K562 (cell line): ENCODE measurements at regions not wholly inside any gene's neighbourhood (a gene's known extent, or its start where the extent isn't known, plus 50 kb on each side); places are given as distances from the start of the nearest gene placed in this dataset.

Experiments
- ATAC-seq: fragments of 200-7000 bp; cut with Tn5 transposase; 3 replicates; pipeline ENCODE4 v1.9.1; 2020; ENCODE audit warnings: moderate library complexity
- BruUV-seq: library from RNA; stranded (reverse); fragments of 400-500 nt; replicated peaks from 2 replicates; lab custom pipeline; 2021; lab: Mats Ljungman, UMichigan
- CTCF ChIA-PET: fragments of 300-600 bp; formaldehyde crosslinking; extraction: SDS; loops from one replicate; lab custom pipeline; 2021; ENCODE audit warnings: low intra/inter-chr PET ratio; lab: Yijun Ruan, JAX
- POLR2A ChIA-PET: fragments of 300-600, 350-650 bp; sonication (Branson Sonifier 250); formaldehyde crosslinking; extraction: SDS; loops from one replicate; lab custom pipeline; 2021; ENCODE audit warnings: antibody characterized with exemption, inconsistent platforms; lab: Yijun Ruan, JAX
- DNase-seq, 4 experiments: peaks; one replicate each; pipeline versions ENCODE4 v3.0.0 to v3.0.0-alpha.2; 2011 to 2018; ENCODE audit warnings: low spot score in 3 of 4, mixed read lengths in 3 of 4; ENCODE audit errors: extremely low read depth in 1 of 4
- FAIRE-seq: peaks from 2 replicates; lab custom pipeline; 2011; peaks lifted over from hg19 to GRCh38; lab: Jason Lieb, UNC
- H2AFZ ChIP-seq: 2 replicates; pipeline ENCODE4 v1.6.0; 2011; ENCODE audit warnings: low read depth, low read length, control low read depth, inconsistent platforms
- H3K27ac ChIP-seq: fragments of 200-600 bp; 3 replicates; pipeline ENCODE4 v1.8.0; 2011; ENCODE audit warnings: low read depth, mild to moderate bottlenecking, control low read depth, inconsistent platforms, low read length, moderate library complexity, mixed read lengths; ENCODE audit errors: extremely low read depth
- H3K27me3 ChIP-seq, 2 experiments: fragments of 300-600 bp in 1 of 2; 2 replicates in 1 of 2; 3 replicates in 1 of 2; pipeline versions ENCODE4 v1.6.0 to v1.8.0; 2011; ENCODE audit warnings: inconsistent platforms in 2 of 2, low read length in 2 of 2, mild to moderate bottlenecking in 1 of 2, mixed read lengths in 1 of 2, moderate library complexity in 1 of 2; ENCODE audit not compliant: control insufficient read depth in 2 of 2, insufficient read depth in 2 of 2
- H3K36me3 ChIP-seq: fragments of 300-600 bp; 3 replicates; pipeline ENCODE4 v1.8.0; 2011; ENCODE audit warnings: mild to moderate bottlenecking, low read length, inconsistent platforms; ENCODE audit not compliant: control insufficient read depth, insufficient read depth
- H3K4me1 ChIP-seq, 2 experiments: fragments of 200-600 bp in 1 of 2; replicated peaks in 1 of 2; 2 replicates in 1 of 2; 3 replicates in 1 of 2; pipeline versions ENCODE4 v1.5.1 to v1.8.0; 2011; ENCODE audit warnings: inconsistent platforms in 2 of 2, low read length in 2 of 2, mild to moderate bottlenecking in 1 of 2, mixed read lengths in 1 of 2, moderate library complexity in 1 of 2; ENCODE audit not compliant: control insufficient read depth in 2 of 2, insufficient read depth in 2 of 2
- H3K4me2 ChIP-seq: 2 replicates; pipeline ENCODE4 v1.6.1; 2011; ENCODE audit warnings: low read length, control low read depth, inconsistent platforms, mixed read lengths; ENCODE audit not compliant: insufficient read depth
- H3K4me3 ChIP-seq: fragments of 200-600 bp; sonication (generic), shearing (Covaris generic); 2 replicates; pipeline ENCODE4 v1.5.1; 2016; ENCODE audit warnings: control low read depth, inconsistent platforms
- H3K79me2 ChIP-seq: fragments of 200-600 bp; 3 replicates; pipeline ENCODE4 v1.8.0; 2011; ENCODE audit warnings: low read length, inconsistent platforms; ENCODE audit not compliant: control insufficient read depth, insufficient read depth
- H3K9ac ChIP-seq, 2 experiments: 2 replicates each; pipeline versions ENCODE4 v1.6.0 to v1.6.1; 2011; ENCODE audit warnings: low read depth in 2 of 2, low read length in 2 of 2, control low read depth in 1 of 2, inconsistent platforms in 1 of 2, mild to moderate bottlenecking in 1 of 2, mixed read lengths in 1 of 2; ENCODE audit not compliant: insufficient read depth in 1 of 2
- H3K9me1 ChIP-seq: one replicate; pipeline ENCODE4 v1.6.0; 2011; ENCODE audit warnings: inconsistent platforms, mild to moderate bottlenecking, low read length, moderate library complexity; ENCODE audit not compliant: control insufficient read depth, insufficient read depth
- H3K9me3 ChIP-seq: replicated peaks from 2 replicates; pipeline ENCODE4 v1.5.1; 2011; ENCODE audit warnings: low read depth, low read length, inconsistent platforms; ENCODE audit not compliant: control insufficient read depth, insufficient read depth
- H4K20me1 ChIP-seq: replicated peaks from 2 replicates; pipeline ENCODE4 v1.6.1; 2011; ENCODE audit warnings: low read length, inconsistent platforms, mixed read lengths; ENCODE audit not compliant: control insufficient read depth, insufficient read depth
- ARID4B ChIP-seq: sonication (generic); formaldehyde crosslinking; IDR thresholded peaks from 2 replicates; pipeline ENCODE4 v1.8.0; 2022; ENCODE audit warnings: mild to moderate bottlenecking, missing genetic modification reagents
- HSF4 ChIP-seq: fragments of 250-450 bp; sonication (Bioruptor Pico); IDR thresholded peaks from 2 replicates; pipeline ENCODE4 v2.1.2; 2022; ENCODE audit warnings: mild to moderate bottlenecking, moderate library complexity, borderline replicate concordance
- NR2F6 ChIP-seq: fragments of 450-650 bp; formaldehyde crosslinking; IDR thresholded peaks from 2 replicates; pipeline ENCODE4 v1.4.0; 2020; ENCODE audit warnings: mild to moderate bottlenecking
- PHF8 ChIP-seq: fragments of 200-600 bp; sonication (generic); IDR thresholded peaks from 2 replicates; pipeline ENCODE4 v1.6.1; 2012; ENCODE audit warnings: mixed run types, mild to moderate bottlenecking, inconsistent platforms, low read length, moderate library complexity, borderline replicate concordance
- SIN3B ChIP-seq: fragments of 450-650 bp; IDR thresholded peaks from 2 replicates; pipeline ENCODE4 v1.6.1; 2017; ENCODE audit warnings: low read depth, mild to moderate bottlenecking, moderate library complexity
- TRIM24 ChIP-seq, 2 experiments: fragments of 450-650 bp; IDR thresholded peaks; 2 replicates each; pipeline ENCODE4 v1.6.1; 2016
- ZBTB1 ChIP-seq: sonication (generic); formaldehyde crosslinking; IDR thresholded peaks from 2 replicates; pipeline ENCODE4 v1.8.1; 2023; ENCODE audit warnings: missing genetic modification reagents, low read depth, mild to moderate bottlenecking, borderline replicate concordance
- ZFP30 ChIP-seq: fragments of 250-450 bp; sonication (Bioruptor Pico); IDR thresholded peaks from 2 replicates; pipeline ENCODE4 v1.8.0; 2022; ENCODE audit warnings: moderate library complexity, mild to moderate bottlenecking, inconsistent platforms, borderline replicate concordance
- ZNF280A ChIP-seq: fragments of 450-650 bp; IDR thresholded peaks from 2 replicates; pipeline ENCODE4 v1.6.1; 2018; ENCODE audit warnings: mild to moderate bottlenecking, low read depth; ENCODE audit not compliant: partially characterized antibody
- WGBS: fragments of 100-300 bp; shearing (Covaris generic); methylation state at CpG from one replicate; pipeline ENCODE4 v1.1.6; 2016; ENCODE audit warnings: low coverage, mixed read lengths; ENCODE audit not compliant: insufficient coverage; ENCODE audit errors: missing lambda C conversion rate; 5-methylcytosine and 5-hydroxymethylcytosine counted together
- in situ Hi-C: fragments of 300-500 bp; cut with MboI; formaldehyde crosslinking; loops from 4 replicates; pipeline ENCODE4 v1.15.0; 2018; ENCODE audit warnings: inconsistent platforms, mixed read lengths
- intact Hi-C: fragments of 100-400 bp; cut with micrococcal nuclease; formaldehyde crosslinking; loops from 2 replicates; pipeline ENCODE4 v1.14.2; 2022

- no peak for TF ChIP-seq ZBTB1 (CRISPR knock-in tag)
- TF ChIP-seq, all 486 proteins: peak for 0
These were observed 56.4 kb downstream of the FOXF2 start (continued) for GRCh38 chr6:1445650-1446330.

DNA sequence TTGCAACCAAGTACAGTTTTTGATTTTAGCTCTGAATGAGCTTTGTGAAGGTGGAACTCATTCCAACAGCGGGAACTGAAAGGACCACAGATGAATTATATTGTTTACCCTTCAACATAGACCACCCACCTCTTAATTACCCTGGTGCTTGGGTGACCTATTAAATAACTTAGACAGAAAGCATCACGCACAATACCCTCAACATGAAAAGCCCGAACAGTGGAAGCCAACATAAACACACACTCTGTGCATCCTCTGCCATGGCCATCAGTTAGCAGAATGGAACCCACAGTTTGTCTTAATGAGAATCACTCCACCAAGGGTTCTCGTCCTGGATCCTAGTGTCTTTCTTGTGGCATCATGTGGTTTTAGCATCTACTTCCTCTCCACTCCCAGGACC, 60.5 kb downstream of the FOXF2 start:
- H3K4me1 ChIP-seq: no peaks in the 10 kb centered on the region
- in situ Hi-C loops: no loop called here
- H3K4me3 ChIP-seq: no peak overlapping the region
- no peaks in the 10 kb centered on the region for H3K9me3 ChIP-seq
- POLR2A ChIA-PET: interaction anchor here (1.3 kb wide), 1 partner anchor 13 kb away, joined by 3 read pairs; no protein-coding TSS in a partner anchor
- no peak overlapping the region for H3K27ac ChIP-seq
- no peaks in the 10 kb centered on the region for H3K79me2 ChIP-seq
- intact Hi-C loops: no loop called here
- no TSS peak for BruUV-seq
- TF ChIP-seq TRIM24 (IDR thresholded peaks at IDR 0.05) (no peak), SIN3B (no peak), ARID4B (no peak), ZBTB1 (CRISPR knock-in tag) (no peak), PHF8 (no peak), ZFP30 (CRISPR knock-in tag) (no peak), NR2F6 (CRISPR knock-in tag) (no peak), HSF4 (CRISPR knock-in tag) (no peak), ZNF280A (no peak)
- no peak overlapping the region for H3K4me2 ChIP-seq
- FAIRE-seq: no peak
- 1% methylated on average over 4 of the region's 4 CpGs for WGBS
- no peak overlapping the region for H2AFZ ChIP-seq
- H3K9ac ChIP-seq: no peak overlapping the region
- peaks cover 0 to 18% of the 10 kb centered on the region in 2 experiments; a peak in 4 of 5 replicates for H3K27me3 ChIP-seq
- no peaks in the 10 kb centered on the region for H3K9me1 ChIP-seq
- DNase-seq: no peak
- CTCF ChIA-PET: no interaction called here
- no peaks in the 10 kb centered on the region for H4K20me1 ChIP-seq
- no peaks in the 10 kb centered on the region for H3K36me3 ChIP-seq
- no peak for ATAC-seq
